HepG2 (cell line): ENCODE measurements at regions not wholly inside any gene's neighbourhood (a gene's known extent, or its start where the extent isn't known, plus 50 kb on each side); places are given as distances from the start of the nearest gene placed in this dataset.
A peak's percentile ranks its signal among the peaks of the same experiment; 100 is the strongest.

Experiments used
- ATAC-seq: fragments of 200-7000 bp; cut with Tn5 transposase; 3 replicates; pipeline ENCODE4 v1.9.1; 2020; ENCODE audit warnings: mild to moderate bottlenecking, moderate library complexity
- BruUV-seq: library from RNA; stranded (reverse); fragments of 400-500 nt; replicated peaks from 2 replicates; lab custom pipeline; 2021; lab: Mats Ljungman, UMichigan
- CTCF ChIA-PET: fragments of 300-600 bp; formaldehyde crosslinking; extraction: SDS; loops from one replicate; lab custom pipeline; 2021; ENCODE audit warnings: low total read pairs, inconsistent platforms, low intra/inter-chr PET ratio; lab: Yijun Ruan, JAX
- POLR2A ChIA-PET: fragments of 350-600 bp; sonication (Branson Sonifier 250); formaldehyde crosslinking; loops from one replicate; lab custom pipeline; 2020; ENCODE audit warnings: antibody characterized with exemption, inconsistent platforms; lab: Yijun Ruan, JAX
- DNase-seq: peaks from one replicate; pipeline ENCODE4 v3.0.0-alpha.2; 2015; ENCODE audit warnings: low spot score
- FAIRE-seq: peaks from 3 replicates; lab custom pipeline; 2011; peaks lifted over from hg19 to GRCh38; lab: Jason Lieb, UNC
- H2AFZ ChIP-seq: one replicate; pipeline ENCODE4 v1.6.1; 2011; ENCODE audit warnings: low read length, inconsistent platforms
- H3K27ac ChIP-seq: fragments of 300-600 bp; 3 replicates; pipeline ENCODE4 v1.8.0; 2011; ENCODE audit warnings: mixed run types, mild to moderate bottlenecking, mixed read lengths, low read length, inconsistent platforms; ENCODE audit not compliant: insufficient read depth; ENCODE audit errors: extremely low read length
- H3K27me3 ChIP-seq, 2 experiments: fragments of 200-600 bp in 1 of 2; 2 replicates in 1 of 2; 3 replicates in 1 of 2; pipeline versions ENCODE4 v1.6.0 to v1.8.0; 2011; ENCODE audit warnings: low read length in 2 of 2, mild to moderate bottlenecking in 2 of 2, moderate library complexity in 2 of 2, inconsistent platforms in 1 of 2; ENCODE audit not compliant: insufficient read depth in 2 of 2, control insufficient read depth in 1 of 2
- H3K36me3 ChIP-seq, 2 experiments: fragments of 200-600 bp in 1 of 2; replicated peaks in 1 of 2; 2 replicates in 1 of 2; 3 replicates in 1 of 2; pipeline versions ENCODE4 v1.5.1 to v1.8.0; 2011; ENCODE audit warnings: low read length in 2 of 2, inconsistent platforms in 1 of 2; ENCODE audit not compliant: insufficient read depth in 2 of 2, control insufficient read depth in 1 of 2
- H3K4me1 ChIP-seq: 2 replicates; pipeline ENCODE4 v1.5.1; 2012; ENCODE audit warnings: low read length, inconsistent platforms; ENCODE audit not compliant: insufficient read depth
- H3K4me2 ChIP-seq: 2 replicates; pipeline ENCODE4 v1.6.0; 2011; ENCODE audit warnings: low read depth, low read length, inconsistent platforms
- H3K4me3 ChIP-seq, 3 experiments: fragments of 200-600 bp in 1 of 3; sonication (generic), shearing (Covaris generic) in 1 of 3; replicated peaks in 1 of 3; 2 replicates each; pipeline ENCODE4 v1.5.1; 2011 to 2016; ENCODE audit warnings: low read length in 3 of 3, inconsistent platforms in 2 of 3, low read depth in 2 of 3, mild to moderate bottlenecking in 2 of 3, control low read depth in 1 of 3, mixed read lengths in 1 of 3; ENCODE audit not compliant: insufficient read depth in 1 of 3
- H3K79me2 ChIP-seq: one replicate; pipeline ENCODE4 v1.6.1; 2011; ENCODE audit warnings: low read length, inconsistent platforms; ENCODE audit not compliant: insufficient read depth
- H3K9ac ChIP-seq: 2 replicates; pipeline ENCODE4 v1.6.0; 2011; ENCODE audit warnings: mild to moderate bottlenecking, low read depth, low read length, inconsistent platforms; ENCODE audit not compliant: insufficient read depth
- H3K9me3 ChIP-seq: 2 replicates; pipeline ENCODE4 v1.5.1; 2012; ENCODE audit warnings: mild to moderate bottlenecking, low read length
- H4K20me1 ChIP-seq: 2 replicates; pipeline ENCODE4 v1.6.0; 2011; ENCODE audit warnings: inconsistent platforms, mild to moderate bottlenecking, low read length, moderate library complexity; ENCODE audit not compliant: insufficient read depth
- FOXO1 ChIP-seq: sonication (generic); formaldehyde crosslinking; IDR thresholded peaks from 2 replicates; pipeline ENCODE4 v1.4.0; 2020; ENCODE audit warnings: missing genetic modification reagents
- GATAD2A ChIP-seq: IDR thresholded peaks from 2 replicates; pipeline ENCODE4 v1.6.1; 2016
- MAFF ChIP-seq: IDR thresholded peaks from 2 replicates; pipeline ENCODE4 v1.6.1; 2011; ENCODE audit warnings: low read depth, low read length, improper control_type of control experiment
- TBL1XR1 ChIP-seq: fragments of 150-350 bp; IDR thresholded peaks from 2 replicates; pipeline ENCODE4 v1.6.1; 2014; ENCODE audit warnings: borderline replicate concordance, low read length; ENCODE audit not compliant: partially characterized antibody
- ZBED4 ChIP-seq: sonication (generic); formaldehyde crosslinking; IDR thresholded peaks from 2 replicates; pipeline ENCODE4 v1.4.0; 2020; ENCODE audit warnings: missing genetic modification reagents, borderline replicate concordance
- ZKSCAN5 ChIP-seq: sonication (generic); formaldehyde crosslinking; IDR thresholded peaks from 2 replicates; pipeline ENCODE4 v1.5.1; 2020; ENCODE audit warnings: mild to moderate bottlenecking, missing genetic modification reagents
- ZNF572 ChIP-seq: sonication (generic); formaldehyde crosslinking; IDR thresholded peaks from 2 replicates; pipeline ENCODE4 v1.5.1; 2020; ENCODE audit warnings: mild to moderate bottlenecking, missing genetic modification reagents
- ZNF777 ChIP-seq: sonication (generic); formaldehyde crosslinking; IDR thresholded peaks from 2 replicates; pipeline ENCODE4 v1.4.0; 2020; ENCODE audit warnings: missing genetic modification reagents
- WGBS: methylation state at CpG from one replicate; pipeline ENCODE4 v1.1.6; 2017; ENCODE audit warnings: low lambda C conversion rate; 5-methylcytosine and 5-hydroxymethylcytosine counted together
- in situ Hi-C: cut with HindIII; loops from 2 replicates; pipeline ENCODE4 v1.10.0; 2017; ENCODE audit warnings: low pct_unique_long_range_greater_than_20kb; ENCODE audit not compliant: extremely low pct_ligation_motif_present
- intact Hi-C: fragments of 100-400 bp; cut with micrococcal nuclease; formaldehyde crosslinking; loops from one replicate; pipeline ENCODE4 v1.10.0; 2022; ENCODE audit not compliant: unreplicated experiment
- TF ChIP-seq, protein P1 (sequence below): sonication (generic); formaldehyde crosslinking; IDR thresholded peaks from 2 replicates; pipeline ENCODE4 v1.5.0; 2020; ENCODE audit warnings: mild to moderate bottlenecking, low read depth, missing genetic modification reagents, borderline replicate concordance
- TF ChIP-seq, protein P2 (sequence below): sonication (generic); formaldehyde crosslinking; IDR thresholded peaks from 2 replicates; pipeline ENCODE4 v1.4.0; 2020; ENCODE audit warnings: missing genetic modification reagents, borderline replicate concordance

DNA sequence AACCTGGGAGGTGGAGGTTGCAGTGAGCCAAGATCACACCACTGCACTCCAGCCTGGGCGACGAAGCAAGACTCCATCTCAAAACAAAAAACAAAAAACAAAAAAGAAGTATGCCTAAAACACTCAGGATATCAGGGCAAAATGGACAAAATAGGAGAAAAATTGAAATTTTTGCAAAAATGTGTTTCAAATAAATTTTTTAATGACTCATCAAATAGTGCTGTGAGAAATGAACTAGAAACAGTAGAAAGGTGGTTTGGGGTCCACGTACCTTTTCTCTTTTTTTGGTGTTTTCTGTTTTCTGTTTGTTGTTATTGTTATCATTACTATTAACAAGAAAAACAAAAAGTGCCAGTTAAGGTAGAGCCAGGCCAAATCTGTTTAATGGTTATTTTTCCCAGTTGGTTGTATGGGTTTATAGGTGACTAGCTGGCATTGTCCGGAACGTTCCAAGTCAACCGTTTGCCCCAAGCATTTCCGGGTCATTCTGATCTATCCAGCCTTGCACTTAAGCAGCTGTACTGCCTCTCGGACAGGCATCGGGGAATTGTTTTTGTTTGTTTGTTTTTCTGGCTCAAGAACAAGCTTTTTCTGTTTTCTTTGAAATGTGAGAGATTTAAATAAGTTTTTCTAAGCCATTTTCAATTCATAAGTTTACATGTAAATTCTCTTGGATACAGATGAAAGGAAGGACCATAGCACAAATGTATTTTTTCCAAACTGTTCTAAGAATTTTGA, 157.0 kb upstream of the NEBL start:
- ATAC-seq (no peak), DNase-seq (no peak), FAIRE-seq (no peak)
- BruUV-seq = no TSS peak
- ChIA-PET POLR2A (no interaction called here), CTCF (no interaction called here)
- 29% methylated on average over 9 of the region's 9 CpGs for WGBS
- Histone ChIP-seq H3K27me3 (peaks cover 0 to 19% of the 10 kb centered on the region in 2 experiments; a peak in 3 of 5 replicates), H4K20me1 (no peaks in the 10 kb centered on the region; the same call in 1 of the 2 replicates), H2AFZ (no peak overlapping the region), H3K9ac (no peak overlapping the region), H3K9me3 (peaks cover 8% of the 10 kb centered on the region), H3K4me1 (no peaks in the 10 kb centered on the region), H3K4me3 (no peak overlapping the region), H3K79me2 (no peaks in the 10 kb centered on the region), H3K36me3 (no peaks in the 10 kb centered on the region), H3K4me2 (no peak overlapping the region), H3K27ac (no peak overlapping the region)
- in situ Hi-C loops = no loop called here
- intact Hi-C loops = no loop called here
- TF ChIP-seq ZNF777 (CRISPR knock-in tag) (no peak), FOXO1 (CRISPR knock-in tag) (no peak), ZNF572 (CRISPR knock-in tag) (no peak), MAFF (peak; percentile 86), TBL1XR1 (no peak), ZKSCAN5 (CRISPR knock-in tag) (no peak), GATAD2A (no peak), ZBED4 (no peak)
- TF ChIP-seq, protein P1, sequence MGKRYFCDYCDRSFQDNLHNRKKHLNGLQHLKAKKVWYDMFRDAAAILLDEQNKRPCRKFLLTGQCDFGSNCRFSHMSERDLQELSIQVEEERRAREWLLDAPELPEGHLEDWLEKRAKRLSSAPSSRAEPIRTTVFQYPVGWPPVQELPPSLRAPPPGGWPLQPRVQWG = no peak
- TF ChIP-seq, protein P2, sequence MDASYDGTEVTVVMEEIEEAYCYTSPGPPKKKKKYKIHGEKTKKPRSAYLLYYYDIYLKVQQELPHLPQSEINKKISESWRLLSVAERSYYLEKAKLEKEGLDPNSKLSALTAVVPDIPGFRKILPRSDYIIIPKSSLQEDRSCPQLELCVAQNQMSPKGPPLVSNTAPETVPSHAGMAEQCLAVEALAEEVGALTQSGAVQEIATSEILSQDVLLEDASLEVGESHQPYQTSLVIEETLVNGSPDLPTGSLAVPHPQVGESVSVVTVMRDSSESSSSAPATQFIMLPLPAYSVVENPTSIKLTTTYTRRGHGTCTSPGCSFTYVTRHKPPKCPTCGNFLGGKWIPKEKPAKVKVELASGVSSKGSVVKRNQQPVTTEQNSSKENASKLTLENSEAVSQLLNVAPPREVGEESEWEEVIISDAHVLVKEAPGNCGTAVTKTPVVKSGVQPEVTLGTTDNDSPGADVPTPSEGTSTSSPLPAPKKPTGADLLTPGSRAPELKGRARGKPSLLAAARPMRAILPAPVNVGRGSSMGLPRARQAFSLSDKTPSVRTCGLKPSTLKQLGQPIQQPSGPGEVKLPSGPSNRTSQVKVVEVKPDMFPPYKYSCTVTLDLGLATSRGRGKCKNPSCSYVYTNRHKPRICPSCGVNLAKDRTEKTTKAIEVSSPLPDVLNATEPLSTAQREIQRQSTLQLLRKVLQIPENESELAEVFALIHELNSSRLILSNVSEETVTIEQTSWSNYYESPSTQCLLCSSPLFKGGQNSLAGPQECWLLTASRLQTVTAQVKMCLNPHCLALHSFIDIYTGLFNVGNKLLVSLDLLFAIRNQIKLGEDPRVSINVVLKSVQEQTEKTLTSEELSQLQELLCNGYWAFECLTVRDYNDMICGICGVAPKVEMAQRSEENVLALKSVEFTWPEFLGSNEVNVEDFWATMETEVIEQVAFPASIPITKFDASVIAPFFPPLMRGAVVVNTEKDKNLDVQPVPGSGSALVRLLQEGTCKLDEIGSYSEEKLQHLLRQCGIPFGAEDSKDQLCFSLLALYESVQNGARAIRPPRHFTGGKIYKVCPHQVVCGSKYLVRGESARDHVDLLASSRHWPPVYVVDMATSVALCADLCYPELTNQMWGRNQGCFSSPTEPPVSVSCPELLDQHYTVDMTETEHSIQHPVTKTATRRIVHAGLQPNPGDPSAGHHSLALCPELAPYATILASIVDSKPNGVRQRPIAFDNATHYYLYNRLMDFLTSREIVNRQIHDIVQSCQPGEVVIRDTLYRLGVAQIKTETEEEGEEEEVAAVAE = no peak
